ENCODE measurements at regions not wholly inside any gene's neighbourhood (a gene's known extent, or its start where the extent isn't known, plus 50 kb on each side); places are given as distances from the start of the nearest gene placed in this dataset.

- 23 to 61% (median 34%) methylated on average over 15 to 16 of the region's 16 CpGs for WGBS, 4 donors
- H3K4me3 ChIP-seq = no peak overlapping the region
- no peak for DNase-seq
These were observed 127.5 kb upstream of the C1orf174 start for GRCh38 chr1:4027492-4028138.

GRCh38 chr1:4028139-4028501, 128.0 kb upstream of the C1orf174 start:
- no peak for TF ChIP-seq CTCF (IDR thresholded peaks at IDR 0.05)
- TF ChIP-seq POLR2A (IDR thresholded peaks at IDR 0.05) = no peak
- Histone ChIP-seq H3K27me3 (peaks cover 0 to 40% (median 9%) of the 10 kb centered on the region in 9 donors), H3K4me3 (no peak overlapping the region), H3K27ac (no peak overlapping the region), H3K4me1 (no peaks in the 10 kb centered on the region), H3K9me3 (peaks cover 0 to 10% (median 0%) of the 10 kb centered on the region in 12 donors), H3K36me3 (no peaks in the 10 kb centered on the region)
- DNase-seq = no peak
- no peak for ATAC-seq
- intact Hi-C loops (cut with DNase I) = no loop called here
- WGBS, 4 donors = 73 to 86% (median 78%) methylated on average over 6 of the region's 6 CpGs

More at GRCh38 chr1:4027492-4028138, 127.5 kb upstream of the C1orf174 start:
- Histone ChIP-seq H3K4me1 (no peaks in the 10 kb centered on the region), H3K36me3 (no peaks in the 10 kb centered on the region), H3K9me3 (peaks cover 0 to 10% (median 0%) of the 10 kb centered on the region in 12 donors), H3K27ac (no peak overlapping the region), H3K27me3 (peaks cover 0 to 35% (median 6%) of the 10 kb centered on the region in 9 donors)
- TF ChIP-seq POLR2A (IDR thresholded peaks at IDR 0.05) = no peak
- no peak for TF ChIP-seq CTCF (IDR thresholded peaks at IDR 0.05)
- no peak for ATAC-seq
- intact Hi-C loops (cut with DNase I) = no loop called here

- TF ChIP-seq CTCF (IDR thresholded peaks at IDR 0.05) (no peak), POLR2A (IDR thresholded peaks at IDR 0.05) (no peak)
- no peaks in the 10 kb centered on the region for H3K36me3 ChIP-seq
- H3K27me3 ChIP-seq = peaks cover 0 to 42% (median 11%) of the 10 kb centered on the region in 9 donors
- DNase-seq = no peak
- no peaks in the 10 kb centered on the region for H3K4me1 ChIP-seq
- H3K9me3 ChIP-seq = peaks cover 0 to 10% (median 0%) of the 10 kb centered on the region in 12 donors
- intact Hi-C loops (cut with DNase I) = no loop called here
- ATAC-seq = no peak
- H3K4me3 ChIP-seq = no peak overlapping the region
- H3K27ac ChIP-seq = no peak overlapping the region
These were observed 129.3 kb upstream of the C1orf174 start for GRCh38 chr1:4029376-4029775.

GRCh38 chr1:4032571-4032970, 132.5 kb upstream of the C1orf174 start:
- no peak overlapping the region for H3K27ac ChIP-seq
- H3K36me3 ChIP-seq = no peaks in the 10 kb centered on the region
- peaks cover 0 to 10% (median 0%) of the 10 kb centered on the region in 12 donors for H3K9me3 ChIP-seq
- WGBS, 4 donors = 57 to 83% (median 71%) methylated on average over 6 of the region's 6 CpGs
- intact Hi-C loops (cut with DNase I) = loop anchor here in 1 of 10 donors (10.0 kb wide), 1 partner anchor 58 kb away; no protein-coding TSS in a partner anchor
- no peak for DNase-seq
- no peaks in the 10 kb centered on the region for H3K4me1 ChIP-seq
- TF ChIP-seq POLR2A (IDR thresholded peaks at IDR 0.05) (no peak), CTCF (IDR thresholded peaks at IDR 0.05) (no peak)
- H3K4me3 ChIP-seq = no peak overlapping the region
- ATAC-seq = no peak
- H3K27me3 ChIP-seq = peaks cover 0 to 45% (median 8%) of the 10 kb centered on the region in 9 donors
